ENCODE measurements at regions not wholly inside any gene's neighbourhood (a gene's known extent, or its start where the extent isn't known, plus 50 kb on each side); places are given as distances from the start of the nearest gene placed in this dataset.

DNA sequence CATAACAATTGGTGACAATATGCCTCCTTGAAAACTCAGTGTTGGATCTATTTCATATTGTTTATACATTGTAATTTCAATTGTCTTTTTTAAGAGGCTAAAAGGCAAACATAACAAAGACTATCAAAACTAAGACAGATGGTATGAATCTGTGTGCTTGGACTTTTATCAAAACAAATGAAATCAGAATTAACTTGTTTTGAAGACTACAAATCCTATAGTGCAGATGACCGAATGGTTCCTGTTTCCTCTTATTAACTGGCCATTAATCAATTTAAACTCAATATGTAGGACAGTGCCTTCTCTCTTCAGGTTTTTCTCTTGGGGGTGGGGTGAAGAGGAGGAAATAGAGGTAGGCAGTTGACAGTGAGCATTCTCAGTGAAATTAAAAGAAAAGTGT, 366.9 kb upstream of the GRAMD2B start:
- TF ChIP-seq EP300 (IDR thresholded peaks at IDR 0.05) (no peak), POLR2A (IDR thresholded peaks at IDR 0.05) (no peak)
- TF ChIP-seq, protein P1, sequence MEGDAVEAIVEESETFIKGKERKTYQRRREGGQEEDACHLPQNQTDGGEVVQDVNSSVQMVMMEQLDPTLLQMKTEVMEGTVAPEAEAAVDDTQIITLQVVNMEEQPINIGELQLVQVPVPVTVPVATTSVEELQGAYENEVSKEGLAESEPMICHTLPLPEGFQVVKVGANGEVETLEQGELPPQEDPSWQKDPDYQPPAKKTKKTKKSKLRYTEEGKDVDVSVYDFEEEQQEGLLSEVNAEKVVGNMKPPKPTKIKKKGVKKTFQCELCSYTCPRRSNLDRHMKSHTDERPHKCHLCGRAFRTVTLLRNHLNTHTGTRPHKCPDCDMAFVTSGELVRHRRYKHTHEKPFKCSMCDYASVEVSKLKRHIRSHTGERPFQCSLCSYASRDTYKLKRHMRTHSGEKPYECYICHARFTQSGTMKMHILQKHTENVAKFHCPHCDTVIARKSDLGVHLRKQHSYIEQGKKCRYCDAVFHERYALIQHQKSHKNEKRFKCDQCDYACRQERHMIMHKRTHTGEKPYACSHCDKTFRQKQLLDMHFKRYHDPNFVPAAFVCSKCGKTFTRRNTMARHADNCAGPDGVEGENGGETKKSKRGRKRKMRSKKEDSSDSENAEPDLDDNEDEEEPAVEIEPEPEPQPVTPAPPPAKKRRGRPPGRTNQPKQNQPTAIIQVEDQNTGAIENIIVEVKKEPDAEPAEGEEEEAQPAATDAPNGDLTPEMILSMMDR (IDR thresholded peaks at IDR 0.05), result no peak

Measured in suprapubic skin (tissue), 3 donors.